BE2C (cell line): ENCODE measurements at regions not wholly inside any gene's neighbourhood (a gene's known extent, or its start where the extent isn't known, plus 50 kb on each side); places are given as distances from the start of the nearest gene placed in this dataset.

Experiments
- DNase-seq: peaks from one replicate; pipeline ENCODE4 v3.0.0-alpha.2; 2020
- H3K27me3 ChIP-seq: fragments of 250-450 bp; sonication (Bioruptor Pico); 2 replicates; pipeline ENCODE4 v1.5.1; 2020; ENCODE audit warnings: mild to moderate bottlenecking
- H3K36me3 ChIP-seq: fragments of 250-450 bp; sonication (Bioruptor Pico); 2 replicates; pipeline ENCODE4 v1.5.1; 2020; ENCODE audit warnings: mild to moderate bottlenecking
- H3K4me1 ChIP-seq: fragments of 250-450 bp; sonication (Bioruptor Pico); 2 replicates; pipeline ENCODE4 v1.5.1; 2020
- H3K4me3 ChIP-seq: 2 replicates; pipeline ENCODE4 v1.5.1; 2011; ENCODE audit warnings: low read depth, low read length
- H3K9me3 ChIP-seq: fragments of 250-450 bp; sonication (Bioruptor Pico); 2 replicates; pipeline ENCODE4 v1.5.1; 2020
- CTCF ChIP-seq: IDR thresholded peaks from 2 replicates; pipeline ENCODE4 v1.5.1; 2012; ENCODE audit warnings: mild to moderate bottlenecking, low read depth, low read length

- DNase-seq = no peak
- Histone ChIP-seq H3K36me3 (no peaks in the 10 kb centered on the region), H3K4me3 (no peak overlapping the region), H3K27me3 (no peaks in the 10 kb centered on the region), H3K4me1 (no peaks in the 10 kb centered on the region), H3K9me3 (no peaks in the 10 kb centered on the region)
- no peak for TF ChIP-seq CTCF
Observed at GRCh38 chr1:192913683-192914082, 104.8 kb downstream of the RGS2 start.

GRCh38 chr1:192914092-192914491 is 105.3 kb downstream of the RGS2 start:
- no peak for DNase-seq
- Histone ChIP-seq H3K4me1 (no peaks in the 10 kb centered on the region), H3K36me3 (no peaks in the 10 kb centered on the region), H3K9me3 (no peaks in the 10 kb centered on the region), H3K4me3 (no peak overlapping the region), H3K27me3 (no peaks in the 10 kb centered on the region)
- TF ChIP-seq CTCF = no peak

GRCh38 chr1:192914696-192915095 is 105.9 kb downstream of the RGS2 start:
- H3K36me3 ChIP-seq = no peaks in the 10 kb centered on the region
- no peaks in the 10 kb centered on the region for H3K27me3 ChIP-seq
- H3K4me1 ChIP-seq = no peaks in the 10 kb centered on the region
- no peak for DNase-seq
- no peak for TF ChIP-seq CTCF
- H3K4me3 ChIP-seq = no peak overlapping the region
- no peaks in the 10 kb centered on the region for H3K9me3 ChIP-seq

GRCh38 chr1:192916021-192916420 is 107.2 kb downstream of the RGS2 start:
- TF ChIP-seq CTCF = no peak
- H3K36me3 ChIP-seq = no peaks in the 10 kb centered on the region
- H3K4me3 ChIP-seq = no peak overlapping the region
- H3K9me3 ChIP-seq = no peaks in the 10 kb centered on the region
- H3K27me3 ChIP-seq = no peaks in the 10 kb centered on the region
- no peaks in the 10 kb centered on the region for H3K4me1 ChIP-seq
- no peak for DNase-seq

GRCh38 chr1:192918259-192918658 is 109.4 kb downstream of the RGS2 start:
- no peak for TF ChIP-seq CTCF

GRCh38 chr1:192920412-192920811 is 111.6 kb downstream of the RGS2 start:
- Histone ChIP-seq H3K4me3 (no peak overlapping the region), H3K36me3 (no peaks in the 10 kb centered on the region), H3K27me3 (no peaks in the 10 kb centered on the region), H3K4me1 (peaks cover 1% of the 10 kb centered on the region; the same call in 1 of the 2 replicates), H3K9me3 (no peaks in the 10 kb centered on the region)
- DNase-seq = no peak
- TF ChIP-seq CTCF = no peak

More at GRCh38 chr1:192918259-192918658, 109.4 kb downstream of the RGS2 start:
- Histone ChIP-seq H3K27me3 (no peaks in the 10 kb centered on the region), H3K4me1 (no peaks in the 10 kb centered on the region), H3K9me3 (no peaks in the 10 kb centered on the region), H3K36me3 (no peaks in the 10 kb centered on the region), H3K4me3 (no peak overlapping the region)
- DNase-seq = no peak
